HEK293 (cell line): ENCODE measurements at regions not wholly inside any gene's neighbourhood (a gene's known extent, or its start where the extent isn't known, plus 50 kb on each side); places are given as distances from the start of the nearest gene placed in this dataset.

Experiments
- CTCF ChIA-PET: fragments of 350-600 bp; formaldehyde crosslinking; extraction: SDS; loops from one replicate; lab custom pipeline; 2021; ENCODE audit warnings: antibody characterized with exemption; lab: Yijun Ruan, JAX
- POLR2A ChIA-PET: fragments of 300-600 bp; formaldehyde crosslinking; extraction: SDS; loops from one replicate; lab custom pipeline; 2020; ENCODE audit warnings: antibody characterized with exemption, inconsistent platforms; lab: Yijun Ruan, JAX
- H3K27ac ChIP-seq: fragments of 200-500 bp; sonication (Bioruptor generic); 2 replicates; pipeline ENCODE4 v1.5.1; 2014; ENCODE audit warnings: low read depth, low read length, control low read depth, inconsistent platforms; ENCODE audit errors: extremely low read depth
- H3K36me3 ChIP-seq, 2 experiments: fragments of 200-500 bp in 1 of 2; sonication (Bioruptor generic) in 1 of 2; 1 replicate in 1 of 2; 2 replicates in 1 of 2; pipeline ENCODE4 v1.5.1; 2014 to 2017; ENCODE audit warnings: inconsistent platforms in 2 of 2, low read length in 2 of 2; ENCODE audit not compliant: control insufficient read depth in 2 of 2, insufficient read depth in 1 of 2
- H3K4me1 ChIP-seq: fragments of 200-500 bp; sonication (Bioruptor generic); 2 replicates; pipeline ENCODE4 v1.5.1; 2014; ENCODE audit warnings: mild to moderate bottlenecking, low read length, inconsistent platforms; ENCODE audit not compliant: control insufficient read depth, insufficient read depth
- H3K4me3 ChIP-seq: 2 replicates; pipeline ENCODE4 v1.5.1; 2011; ENCODE audit warnings: low read depth, mild to moderate bottlenecking, control low read depth, low read length, moderate library complexity
- H3K9me3 ChIP-seq: fragments of 200-500 bp; sonication (Bioruptor generic); 2 replicates; pipeline ENCODE4 v1.5.1; 2014; ENCODE audit warnings: low read depth, low read length, inconsistent platforms; ENCODE audit not compliant: control insufficient read depth, insufficient read depth
- ATF2 ChIP-seq: fragments of 450-650 bp; formaldehyde crosslinking; IDR thresholded peaks from 2 replicates; pipeline ENCODE4 v1.5.1; 2016; ENCODE audit warnings: missing biosample characterization, missing genetic modification characterization, low read depth
- CTCF ChIP-seq: fragments of 450-650 bp; formaldehyde crosslinking; IDR thresholded peaks from 2 replicates; pipeline ENCODE4 v1.5.1; 2016; ENCODE audit warnings: missing biosample characterization, missing genetic modification characterization
- MEIS1 ChIP-seq: sonication (generic); formaldehyde crosslinking; IDR thresholded peaks from 2 replicates; pipeline ENCODE4 v1.8.1; 2022; ENCODE audit warnings: missing genetic modification reagents, mild to moderate bottlenecking, borderline replicate concordance
- OSR2 ChIP-seq: fragments of 450-650 bp; formaldehyde crosslinking; IDR thresholded peaks from 2 replicates; pipeline ENCODE4 v1.5.1; 2016; ENCODE audit warnings: missing biosample characterization, missing genetic modification characterization
- OVOL3 ChIP-seq: fragments of 450-650 bp; formaldehyde crosslinking; IDR thresholded peaks from 2 replicates; pipeline ENCODE4 v1.5.1; 2016; ENCODE audit warnings: missing biosample characterization, missing genetic modification characterization
- SETDB1 ChIP-seq: IDR thresholded peaks from one replicate; pipeline ENCODE4 v1.6.1; 2017; ENCODE audit warnings: mild to moderate bottlenecking, low read length, moderate library complexity, mixed read lengths; ENCODE audit not compliant: insufficient read length
- SP2 ChIP-seq: fragments of 450-650 bp; formaldehyde crosslinking; IDR thresholded peaks from 2 replicates; pipeline ENCODE4 v1.5.1; 2016; ENCODE audit warnings: missing biosample characterization, missing genetic modification characterization
- ZBTB49 ChIP-seq: fragments of 450-650 bp; formaldehyde crosslinking; IDR thresholded peaks from 2 replicates; pipeline ENCODE4 v1.5.1; 2016; ENCODE audit warnings: missing biosample characterization, missing genetic modification characterization, low read depth
- ZBTB7A ChIP-seq: fragments of 450-650 bp; formaldehyde crosslinking; IDR thresholded peaks from 2 replicates; pipeline ENCODE4 v1.5.1; 2016; ENCODE audit warnings: low read depth, missing biosample characterization, missing genetic modification characterization
- ZNF112 ChIP-seq: fragments of 450-650 bp; formaldehyde crosslinking; IDR thresholded peaks from 2 replicates; pipeline ENCODE4 v1.5.0; 2017; ENCODE audit warnings: missing biosample characterization, missing genetic modification characterization
- ZNF146 ChIP-seq: fragments of 450-650 bp; formaldehyde crosslinking; IDR thresholded peaks from 2 replicates; pipeline ENCODE4 v1.5.1; 2016; ENCODE audit warnings: missing biosample characterization, missing genetic modification characterization
- ZNF19 ChIP-seq: fragments of 450-650 bp; formaldehyde crosslinking; IDR thresholded peaks from 2 replicates; pipeline ENCODE4; 2016; ENCODE audit warnings: missing biosample characterization, missing genetic modification characterization, low read depth
- ZNF2 ChIP-seq: fragments of 450-650 bp; formaldehyde crosslinking; IDR thresholded peaks from 2 replicates; pipeline ENCODE4 v1.5.1; 2016; ENCODE audit warnings: missing biosample characterization, missing genetic modification characterization
- ZNF335 ChIP-seq: fragments of 450-650 bp; formaldehyde crosslinking; conservative IDR thresholded peaks from 2 replicates; pipeline ENCODE4 v1.5.1; 2016; ENCODE audit warnings: missing biosample characterization, missing genetic modification characterization
- ZNF366 ChIP-seq: fragments of 450-650 bp; formaldehyde crosslinking; conservative IDR thresholded peaks from 2 replicates; pipeline ENCODE4 v1.5.1; 2016; ENCODE audit warnings: missing biosample characterization, missing genetic modification characterization
- ZNF426 ChIP-seq: fragments of 450-650 bp; formaldehyde crosslinking; IDR thresholded peaks from 2 replicates; pipeline ENCODE4 v1.5.1; 2017; ENCODE audit warnings: missing biosample characterization, missing genetic modification characterization, mild to moderate bottlenecking, inconsistent platforms, moderate library complexity
- ZNF513 ChIP-seq: fragments of 450-650 bp; IDR thresholded peaks from 2 replicates; pipeline ENCODE4 v1.5.1; 2018; ENCODE audit warnings: missing biosample characterization, missing genetic modification characterization
- ZNF558 ChIP-seq: fragments of 450-650 bp; formaldehyde crosslinking; IDR thresholded peaks from 2 replicates; pipeline ENCODE4 v1.5.1; 2016; ENCODE audit warnings: missing biosample characterization, missing genetic modification characterization
- ZNF610 ChIP-seq: fragments of 450-650 bp; formaldehyde crosslinking; IDR thresholded peaks from 2 replicates; pipeline ENCODE4 v1.5.1; 2016; ENCODE audit warnings: missing biosample characterization, missing genetic modification characterization, borderline replicate concordance
- ZNF623 ChIP-seq: fragments of 450-650 bp; formaldehyde crosslinking; IDR thresholded peaks from 2 replicates; pipeline ENCODE4 v1.5.1; 2016; ENCODE audit warnings: missing biosample characterization, missing genetic modification characterization
- ZNF664 ChIP-seq: fragments of 450-650 bp; formaldehyde crosslinking; IDR thresholded peaks from 2 replicates; pipeline ENCODE4 v1.5.1; 2016; ENCODE audit warnings: missing biosample characterization, missing genetic modification characterization
- ZNF704 ChIP-seq: fragments of 450-650 bp; formaldehyde crosslinking; IDR thresholded peaks from 2 replicates; pipeline ENCODE4 v1.5.1; 2016; ENCODE audit warnings: missing biosample characterization, missing genetic modification characterization
- ZNF785 ChIP-seq: fragments of 450-650 bp; formaldehyde crosslinking; IDR thresholded peaks from 2 replicates; pipeline ENCODE4 v1.5.1; 2016; ENCODE audit warnings: missing biosample characterization, missing genetic modification characterization
- ZNF843 ChIP-seq: fragments of 450-650 bp; formaldehyde crosslinking; IDR thresholded peaks from 2 replicates; pipeline ENCODE4 v1.5.1; 2016; ENCODE audit warnings: missing biosample characterization, missing genetic modification characterization
- ZXDB ChIP-seq: fragments of 450-650 bp; formaldehyde crosslinking; IDR thresholded peaks from 2 replicates; pipeline ENCODE4 v1.5.1; 2016; ENCODE audit warnings: missing biosample characterization, missing genetic modification characterization

- Histone ChIP-seq H3K36me3 (no peaks in the 10 kb centered on the region), H3K4me3 (no peak overlapping the region), H3K9me3 (no peaks in the 10 kb centered on the region), H3K27ac (no peak overlapping the region), H3K4me1 (no peaks in the 10 kb centered on the region)
- ChIA-PET CTCF (no interaction called here), POLR2A (no interaction called here)
- no peak for TF ChIP-seq CTCF (tag by site-specific recombination)
Observed at GRCh38 chr4:171031338-171031737, 781.9 kb upstream of the GALNTL6 start.

- TF ChIP-seq ZNF513 (tag by site-specific recombination) (no peak), OSR2 (tag by site-specific recombination) (no peak), ZNF366 (tag by site-specific recombination) (no peak), ATF2 (tag by site-specific recombination) (no peak), ZNF558 (tag by site-specific recombination) (no peak), ZNF2 (tag by site-specific recombination) (no peak), ZNF704 (tag by site-specific recombination) (no peak)
- no peak overlapping the region for H3K4me3 ChIP-seq
- no peaks in the 10 kb centered on the region for H3K36me3 ChIP-seq
- no peaks in the 10 kb centered on the region for H3K4me1 ChIP-seq
- no peak overlapping the region for H3K27ac ChIP-seq
- ChIA-PET POLR2A (no interaction called here), CTCF (interaction anchor here (0.7 kb wide), 1 partner anchor 260 kb away, joined by 3 read pairs; no protein-coding TSS in a partner anchor)
- no peaks in the 10 kb centered on the region for H3K9me3 ChIP-seq
Observed at GRCh38 chr4:171025776-171026175, 787.4 kb upstream of the GALNTL6 start.

- Histone ChIP-seq H3K4me3 (no peak overlapping the region), H3K4me1 (no peaks in the 10 kb centered on the region), H3K36me3 (no peaks in the 10 kb centered on the region), H3K9me3 (no peaks in the 10 kb centered on the region), H3K27ac (no peak overlapping the region)
- TF ChIP-seq SETDB1 (no peak), ZNF610 (tag by site-specific recombination) (no peak), ZNF335 (tag by site-specific recombination) (no peak), ZBTB49 (tag by site-specific recombination) (no peak), SP2 (tag by site-specific recombination) (no peak), OVOL3 (tag by site-specific recombination) (no peak), ZNF426 (tag by site-specific recombination) (no peak), ZNF112 (tag by site-specific recombination) (no peak), ZNF623 (tag by site-specific recombination) (no peak), ZNF843 (tag by site-specific recombination) (no peak), ZNF19 (tag by site-specific recombination) (no peak), ZBTB7A (no peak), ZXDB (no peak), MEIS1 (no peak), ZNF146 (tag by site-specific recombination) (no peak), ZNF664 (tag by site-specific recombination) (no peak), ZNF785 (no peak)
- POLR2A ChIA-PET: no interaction called here
- CTCF ChIA-PET: interaction anchor here (0.7 kb wide), 1 partner anchor 259 kb away, joined by 3 read pairs; no protein-coding TSS in a partner anchor
Observed at GRCh38 chr4:171025343-171025742, 787.9 kb upstream of the GALNTL6 start.
